A549 (cell line): ENCODE measurements at regions not wholly inside any gene's neighbourhood (a gene's known extent, or its start where the extent isn't known, plus 50 kb on each side); places are given as distances from the start of the nearest gene placed in this dataset.

Experiments used
- ATAC-seq, 2 experiments: fragments of 200-7000 bp in 1 of 2; fragments of >200 bp in 1 of 2; cut with Nextera tagmentation in 1 of 2; cut with Tn5 transposase in 1 of 2; 3 replicates each; pipeline versions ENCODE4 v1.8.0 to v1.9.1; 2018 to 2020; ENCODE audit warnings: mild to moderate bottlenecking in 1 of 2, moderate library complexity in 1 of 2
- CTCF ChIA-PET: fragments of 300-600 bp; sonication (Branson Sonifier 250); formaldehyde crosslinking; extraction: SDS; loops from one replicate; lab custom pipeline; 2021; ENCODE audit warnings: antibody characterized with exemption, inconsistent platforms; lab: Yijun Ruan, JAX
- POLR2A ChIA-PET: fragments of 350-600 bp; formaldehyde crosslinking; extraction: SDS; loops from one replicate; lab custom pipeline; 2021; ENCODE audit warnings: antibody characterized with exemption, inconsistent platforms; lab: Yijun Ruan, JAX
- DNase-seq, 2 experiments: peaks; one replicate each; pipeline versions ENCODE4 v3.0.0 to v3.0.0-alpha.2; 2011 to 2016; ENCODE audit warnings: low read depth in 1 of 2, low spot score in 1 of 2
- FAIRE-seq: peaks from 2 replicates; lab custom pipeline; 2011; peaks lifted over from hg19 to GRCh38; lab: Jason Lieb, UNC
- H3K27ac ChIP-seq, 2 experiments: fragments of >200 bp; sonication (Bioruptor Twin); formaldehyde crosslinking; 3 replicates each; pipeline ENCODE4 v1.5.1; 2016 to 2017
- H3K4me1 ChIP-seq: fragments of >200 bp; sonication (Bioruptor Twin); formaldehyde crosslinking; 3 replicates; pipeline ENCODE4 v1.6.1; 2016
- H3K4me2 ChIP-seq: fragments of >200 bp; sonication (Bioruptor Twin); formaldehyde crosslinking; 3 replicates; pipeline ENCODE4 v1.6.1; 2016
- H3K4me3 ChIP-seq: fragments of >200 bp; sonication (Bioruptor Twin); formaldehyde crosslinking; 3 replicates; pipeline ENCODE4 v1.5.1; 2016
- H3K9me3 ChIP-seq: fragments of >200 bp; sonication (Bioruptor Twin); formaldehyde crosslinking; 3 replicates; pipeline ENCODE4 v1.6.1; 2016
- BCL3 ChIP-seq: fragments of >200 bp; sonication (Bioruptor Twin); formaldehyde crosslinking; IDR thresholded peaks from 3 replicates; pipeline ENCODE4 v1.6.1; 2016
- CBX8 ChIP-seq: fragments of 200-600 bp; sonication (generic); IDR thresholded peaks from 2 replicates; pipeline ENCODE4 v1.6.1; 2016
- CEBPB ChIP-seq, 2 experiments: fragments of >200 bp in 1 of 2; sonication (Bioruptor Twin) in 1 of 2; formaldehyde crosslinking in 1 of 2; IDR thresholded peaks; 2 replicates each; pipeline ENCODE4 v1.6.1; 2012 to 2016
- CHD4 ChIP-seq: fragments of 200-600 bp; sonication (generic); IDR thresholded peaks from 2 replicates; pipeline ENCODE4 v1.6.1; 2016; ENCODE audit warnings: antibody characterized with exemption, mild to moderate bottlenecking, borderline replicate concordance
- EHF ChIP-seq: fragments of 250-450 bp; sonication (Bioruptor Pico); IDR thresholded peaks from 2 replicates; pipeline ENCODE4 v1.5.0; 2020; ENCODE audit warnings: mild to moderate bottlenecking
- ELK1 ChIP-seq: fragments of 150-350 bp; IDR thresholded peaks from 2 replicates; pipeline ENCODE4 v1.6.1; 2014; ENCODE audit warnings: low read depth, mild to moderate bottlenecking, low read length
- FOXS1 ChIP-seq: fragments of 250-450 bp; sonication (Bioruptor Pico); IDR thresholded peaks from 2 replicates; pipeline ENCODE4 v1.5.0; 2020; ENCODE audit warnings: mild to moderate bottlenecking, moderate library complexity
- GATA3 ChIP-seq: IDR thresholded peaks from 2 replicates; pipeline ENCODE4 v1.6.1; 2012; ENCODE audit warnings: borderline replicate concordance
- HES2 ChIP-seq: fragments of >200 bp; sonication (Bioruptor Twin); formaldehyde crosslinking; IDR thresholded peaks from 2 replicates; pipeline ENCODE4 v1.6.1; 2016
- HOXA7 ChIP-seq: fragments of 250-450 bp; sonication (Bioruptor Pico); IDR thresholded peaks from 2 replicates; pipeline ENCODE4 v1.5.0; 2020; ENCODE audit warnings: mild to moderate bottlenecking, moderate library complexity
- KDM5A ChIP-seq: fragments of 200-600 bp; sonication (generic); IDR thresholded peaks from 2 replicates; pipeline ENCODE4 v1.6.1; 2016; ENCODE audit warnings: antibody characterized with exemption, mild to moderate bottlenecking
- MAFK ChIP-seq: fragments of 450-650 bp; IDR thresholded peaks from 2 replicates; pipeline ENCODE4 v1.6.1; 2014; ENCODE audit not compliant: partially characterized antibody
- NFE2L2 ChIP-seq: fragments of 150-350 bp; conservative IDR thresholded peaks from 2 replicates; pipeline ENCODE4 v1.6.1; 2014; ENCODE audit warnings: low read length
- NR3C1 ChIP-seq: fragments of >200 bp; sonication (Bioruptor Twin); formaldehyde crosslinking; IDR thresholded peaks from 3 replicates; pipeline ENCODE4 v1.6.1; 2017
- PHF8 ChIP-seq: fragments of 200-600 bp; sonication (generic); IDR thresholded peaks from 2 replicates; pipeline ENCODE4 v1.6.1; 2016; ENCODE audit warnings: low read depth, mild to moderate bottlenecking, antibody characterized with exemption, moderate library complexity, borderline replicate concordance
- RAD21 ChIP-seq, 2 experiments: fragments of >200 bp in 1 of 2; sonication (Bioruptor Twin) in 1 of 2; formaldehyde crosslinking in 1 of 2; IDR thresholded peaks in 1 of 2; conservative IDR thresholded peaks in 1 of 2; 2 replicates in 1 of 2; 3 replicates in 1 of 2; pipeline ENCODE4 v1.6.1; 2012 to 2018; ENCODE audit warnings: inconsistent platforms in 1 of 2
- RNF2 ChIP-seq: fragments of 200-600 bp; sonication (generic); IDR thresholded peaks from 2 replicates; pipeline ENCODE4 v1.6.1; 2016; ENCODE audit warnings: low read depth, mild to moderate bottlenecking, antibody characterized with exemption, moderate library complexity, borderline replicate concordance
- SREBF2 ChIP-seq: fragments of 450-650 bp; IDR thresholded peaks from 2 replicates; pipeline ENCODE4 v1.6.1; 2014; ENCODE audit warnings: mild to moderate bottlenecking, moderate library complexity
- TP53 ChIP-seq: fragments of 250-450 bp; sonication (Bioruptor Pico); IDR thresholded peaks from 2 replicates; pipeline ENCODE4 v1.5.0; 2021; ENCODE audit warnings: mild to moderate bottlenecking, moderate library complexity
- ZC3H11A ChIP-seq: fragments of 450-650 bp; IDR thresholded peaks from 2 replicates; pipeline ENCODE4 v1.6.1; 2014; ENCODE audit warnings: antibody characterized with exemption, mild to moderate bottlenecking
- ZSCAN20 ChIP-seq: fragments of 250-450 bp; sonication (Bioruptor Pico); IDR thresholded peaks from 2 replicates; pipeline ENCODE4 v1.8.0; 2022; ENCODE audit warnings: mild to moderate bottlenecking, moderate library complexity
- WGBS: methylation state at CpG from one replicate; pipeline ENCODE4 v1.1.6; 2017; ENCODE audit errors: missing lambda C conversion rate; 5-methylcytosine and 5-hydroxymethylcytosine counted together
- TF ChIP-seq, protein P1 (sequence below): fragments of 200-600 bp; sonication (generic); IDR thresholded peaks from 2 replicates; pipeline ENCODE4 v1.6.1; 2016; ENCODE audit warnings: antibody characterized with exemption, mild to moderate bottlenecking, moderate library complexity

DNA sequence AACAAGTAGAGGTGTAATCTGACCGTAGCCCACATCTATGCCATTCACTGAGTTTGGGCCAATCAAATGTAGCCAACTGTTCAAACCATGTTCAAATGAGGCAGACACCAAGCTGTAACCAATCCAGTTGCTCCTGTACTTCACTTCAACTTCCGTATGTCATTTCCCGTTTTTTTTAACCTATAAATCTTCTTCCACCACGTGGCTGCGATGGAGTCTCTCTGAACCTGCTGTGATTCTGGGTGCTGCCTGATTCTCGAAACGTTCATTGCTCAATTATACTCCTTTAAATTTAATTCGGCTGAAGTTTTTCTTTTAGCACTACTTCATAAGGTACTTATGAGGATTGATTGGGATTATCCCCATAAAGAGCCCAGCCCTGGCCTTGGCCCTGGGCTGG is 179.7 kb downstream of the PIK3R1 start:
- no peak overlapping the region for H3K4me3 ChIP-seq
- peaks cover 17% of the 10 kb centered on the region; the same call in 1 of the 3 replicates for H3K9me3 ChIP-seq
- H3K27ac ChIP-seq, result peak overlapping the region; percentile 68 to 73; a peak in 5 of 6 replicates
- CTCF ChIA-PET, result interaction anchor here (0.7 kb wide), 1 partner anchor 80 kb away, joined by 3 read pairs; no protein-coding TSS in a partner anchor
- no peak for TF ChIP-seq HES2
- TF ChIP-seq ELK1, result no peak
- no peak for TF ChIP-seq TP53 (CRISPR knock-in tag)
- TF ChIP-seq, all 56 proteins: peak for 0
- ATAC-seq, result no peak
- no peak for FAIRE-seq
- Histone ChIP-seq H3K4me1 (peaks cover 19% of the 10 kb centered on the region), H3K4me2 (peak overlapping the region; percentile 69; the same call in 2 of the 3 replicates)
- no peak for DNase-seq
- WGBS, result 74% methylated on average over 8 of the region's 8 CpGs
- POLR2A ChIA-PET, result no interaction called here

- peak in 1 of 2 experiments; percentile 25; a peak in 1 of 6 replicates for ATAC-seq
- 48% methylated on average over 2 of the region's 2 CpGs for whole genome bisulfite sequencing
- FAIRE-seq, result no peak
- Histone ChIP-seq H3K4me1 (peaks cover 19% of the 10 kb centered on the region), H3K4me2 (peak overlapping the region; percentile 69), H3K9me3 (peaks cover 20% of the 10 kb centered on the region; the same call in 1 of the 3 replicates), H3K4me3 (no peak overlapping the region), H3K27ac (peak overlapping the region; percentile 68 to 73)
- ChIA-PET CTCF (interaction anchor here (0.7 kb wide), 1 partner anchor 80 kb away, joined by 3 read pairs; no protein-coding TSS in a partner anchor), POLR2A (no interaction called here)
- no peak for TF ChIP-seq ZSCAN20 (CRISPR knock-in tag)
- TF ChIP-seq NR3C1, result no peak
- no peak for TF ChIP-seq PHF8
- no peak for TF ChIP-seq RNF2
- TF ChIP-seq HOXA7 (CRISPR knock-in tag), result no peak
- no peak for TF ChIP-seq KDM5A
- TF ChIP-seq BCL3, result no peak
- TF ChIP-seq ZC3H11A, result no peak
- no peak for TF ChIP-seq CHD4
- no peak for TF ChIP-seq GATA3
- TF ChIP-seq RAD21 (conservative IDR thresholded peaks at IDR 0.05 in 1 of 2, IDR thresholded peaks at IDR 0.05 in 1 of 2), result no peak
- no peak for TF ChIP-seq MAFK
- no peak for TF ChIP-seq CEBPB (IDR thresholded peaks at IDR 0.05)
- no peak for TF ChIP-seq NFE2L2
- TF ChIP-seq SREBF2, result no peak
- no peak for TF ChIP-seq EHF (CRISPR knock-in tag)
- TF ChIP-seq CBX8, result no peak
- TF ChIP-seq FOXS1 (CRISPR knock-in tag), result no peak
- TF ChIP-seq, protein P1, sequence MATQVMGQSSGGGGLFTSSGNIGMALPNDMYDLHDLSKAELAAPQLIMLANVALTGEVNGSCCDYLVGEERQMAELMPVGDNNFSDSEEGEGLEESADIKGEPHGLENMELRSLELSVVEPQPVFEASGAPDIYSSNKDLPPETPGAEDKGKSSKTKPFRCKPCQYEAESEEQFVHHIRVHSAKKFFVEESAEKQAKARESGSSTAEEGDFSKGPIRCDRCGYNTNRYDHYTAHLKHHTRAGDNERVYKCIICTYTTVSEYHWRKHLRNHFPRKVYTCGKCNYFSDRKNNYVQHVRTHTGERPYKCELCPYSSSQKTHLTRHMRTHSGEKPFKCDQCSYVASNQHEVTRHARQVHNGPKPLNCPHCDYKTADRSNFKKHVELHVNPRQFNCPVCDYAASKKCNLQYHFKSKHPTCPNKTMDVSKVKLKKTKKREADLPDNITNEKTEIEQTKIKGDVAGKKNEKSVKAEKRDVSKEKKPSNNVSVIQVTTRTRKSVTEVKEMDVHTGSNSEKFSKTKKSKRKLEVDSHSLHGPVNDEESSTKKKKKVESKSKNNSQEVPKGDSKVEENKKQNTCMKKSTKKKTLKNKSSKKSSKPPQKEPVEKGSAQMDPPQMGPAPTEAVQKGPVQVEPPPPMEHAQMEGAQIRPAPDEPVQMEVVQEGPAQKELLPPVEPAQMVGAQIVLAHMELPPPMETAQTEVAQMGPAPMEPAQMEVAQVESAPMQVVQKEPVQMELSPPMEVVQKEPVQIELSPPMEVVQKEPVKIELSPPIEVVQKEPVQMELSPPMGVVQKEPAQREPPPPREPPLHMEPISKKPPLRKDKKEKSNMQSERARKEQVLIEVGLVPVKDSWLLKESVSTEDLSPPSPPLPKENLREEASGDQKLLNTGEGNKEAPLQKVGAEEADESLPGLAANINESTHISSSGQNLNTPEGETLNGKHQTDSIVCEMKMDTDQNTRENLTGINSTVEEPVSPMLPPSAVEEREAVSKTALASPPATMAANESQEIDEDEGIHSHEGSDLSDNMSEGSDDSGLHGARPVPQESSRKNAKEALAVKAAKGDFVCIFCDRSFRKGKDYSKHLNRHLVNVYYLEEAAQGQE, result no peak
- peak in 1 of 2 experiments; percentile 20 for DNase-seq
Observed at GRCh38 chr5:68395926-68396511, 180.5 kb downstream of the PIK3R1 start.
